K562 (cell line): ENCODE measurements at regions not wholly inside any gene's neighbourhood (a gene's known extent, or its start where the extent isn't known, plus 50 kb on each side); places are given as distances from the start of the nearest gene placed in this dataset.

Experiments
- ATAC-seq: fragments of 200-7000 bp; cut with Tn5 transposase; 3 replicates; pipeline ENCODE4 v1.9.1; 2020; ENCODE audit warnings: moderate library complexity
- BruUV-seq: library from RNA; stranded (reverse); fragments of 400-500 nt; replicated peaks from 2 replicates; lab custom pipeline; 2021; lab: Mats Ljungman, UMichigan
- CTCF ChIA-PET: fragments of 300-600 bp; formaldehyde crosslinking; extraction: SDS; loops from one replicate; lab custom pipeline; 2021; ENCODE audit warnings: low intra/inter-chr PET ratio; lab: Yijun Ruan, JAX
- POLR2A ChIA-PET: fragments of 300-600, 350-650 bp; sonication (Branson Sonifier 250); formaldehyde crosslinking; extraction: SDS; loops from one replicate; lab custom pipeline; 2021; ENCODE audit warnings: antibody characterized with exemption, inconsistent platforms; lab: Yijun Ruan, JAX
- DNase-seq, 4 experiments: peaks; one replicate each; pipeline versions ENCODE4 v3.0.0 to v3.0.0-alpha.2; 2011 to 2018; ENCODE audit warnings: low spot score in 3 of 4, mixed read lengths in 3 of 4; ENCODE audit errors: extremely low read depth in 1 of 4
- FAIRE-seq: peaks from 2 replicates; lab custom pipeline; 2011; peaks lifted over from hg19 to GRCh38; lab: Jason Lieb, UNC
- H2AFZ ChIP-seq: 2 replicates; pipeline ENCODE4 v1.6.0; 2011; ENCODE audit warnings: low read depth, low read length, control low read depth, inconsistent platforms
- H3K27ac ChIP-seq: fragments of 200-600 bp; 3 replicates; pipeline ENCODE4 v1.8.0; 2011; ENCODE audit warnings: low read depth, mild to moderate bottlenecking, control low read depth, inconsistent platforms, low read length, moderate library complexity, mixed read lengths; ENCODE audit errors: extremely low read depth
- H3K27me3 ChIP-seq, 2 experiments: fragments of 300-600 bp in 1 of 2; 2 replicates in 1 of 2; 3 replicates in 1 of 2; pipeline versions ENCODE4 v1.6.0 to v1.8.0; 2011; ENCODE audit warnings: inconsistent platforms in 2 of 2, low read length in 2 of 2, mild to moderate bottlenecking in 1 of 2, mixed read lengths in 1 of 2, moderate library complexity in 1 of 2; ENCODE audit not compliant: control insufficient read depth in 2 of 2, insufficient read depth in 2 of 2
- H3K36me3 ChIP-seq: fragments of 300-600 bp; 3 replicates; pipeline ENCODE4 v1.8.0; 2011; ENCODE audit warnings: mild to moderate bottlenecking, low read length, inconsistent platforms; ENCODE audit not compliant: control insufficient read depth, insufficient read depth
- H3K4me1 ChIP-seq, 2 experiments: fragments of 200-600 bp in 1 of 2; replicated peaks in 1 of 2; 2 replicates in 1 of 2; 3 replicates in 1 of 2; pipeline versions ENCODE4 v1.5.1 to v1.8.0; 2011; ENCODE audit warnings: inconsistent platforms in 2 of 2, low read length in 2 of 2, mild to moderate bottlenecking in 1 of 2, mixed read lengths in 1 of 2, moderate library complexity in 1 of 2; ENCODE audit not compliant: control insufficient read depth in 2 of 2, insufficient read depth in 2 of 2
- H3K4me2 ChIP-seq: 2 replicates; pipeline ENCODE4 v1.6.1; 2011; ENCODE audit warnings: low read length, control low read depth, inconsistent platforms, mixed read lengths; ENCODE audit not compliant: insufficient read depth
- H3K4me3 ChIP-seq: fragments of 200-600 bp; sonication (generic), shearing (Covaris generic); 2 replicates; pipeline ENCODE4 v1.5.1; 2016; ENCODE audit warnings: control low read depth, inconsistent platforms
- H3K79me2 ChIP-seq: fragments of 200-600 bp; 3 replicates; pipeline ENCODE4 v1.8.0; 2011; ENCODE audit warnings: low read length, inconsistent platforms; ENCODE audit not compliant: control insufficient read depth, insufficient read depth
- H3K9ac ChIP-seq, 2 experiments: 2 replicates each; pipeline versions ENCODE4 v1.6.0 to v1.6.1; 2011; ENCODE audit warnings: low read depth in 2 of 2, low read length in 2 of 2, control low read depth in 1 of 2, inconsistent platforms in 1 of 2, mild to moderate bottlenecking in 1 of 2, mixed read lengths in 1 of 2; ENCODE audit not compliant: insufficient read depth in 1 of 2
- H3K9me1 ChIP-seq: one replicate; pipeline ENCODE4 v1.6.0; 2011; ENCODE audit warnings: inconsistent platforms, mild to moderate bottlenecking, low read length, moderate library complexity; ENCODE audit not compliant: control insufficient read depth, insufficient read depth
- H3K9me3 ChIP-seq: replicated peaks from 2 replicates; pipeline ENCODE4 v1.5.1; 2011; ENCODE audit warnings: low read depth, low read length, inconsistent platforms; ENCODE audit not compliant: control insufficient read depth, insufficient read depth
- H4K20me1 ChIP-seq: replicated peaks from 2 replicates; pipeline ENCODE4 v1.6.1; 2011; ENCODE audit warnings: low read length, inconsistent platforms, mixed read lengths; ENCODE audit not compliant: control insufficient read depth, insufficient read depth
- DIDO1 ChIP-seq: fragments of 450-650 bp; IDR thresholded peaks from 2 replicates; pipeline ENCODE4 v1.6.1; 2016; ENCODE audit warnings: low read depth, missing biosample characterization, missing genetic modification characterization
- ILF3 ChIP-seq: fragments of 450-650 bp; IDR thresholded peaks from 2 replicates; pipeline ENCODE4 v1.6.1; 2018; ENCODE audit warnings: antibody characterized with exemption, mild to moderate bottlenecking, moderate library complexity, borderline replicate concordance
- NBN ChIP-seq: fragments of 450-650 bp; IDR thresholded peaks from 2 replicates; pipeline ENCODE4 v1.6.1; 2016; ENCODE audit warnings: low read depth, mild to moderate bottlenecking
- POLR3G ChIP-seq: IDR thresholded peaks from 2 replicates; pipeline ENCODE4 v1.6.1; 2011; ENCODE audit not compliant: insufficient read length, insufficient replicate concordance; ENCODE audit errors: extremely low read depth
- TAF15 ChIP-seq: fragments of 200-400 bp; formaldehyde crosslinking; IDR thresholded peaks from 2 replicates; pipeline ENCODE4 v1.6.1; 2017; ENCODE audit warnings: mild to moderate bottlenecking, low read depth, low read length, moderate library complexity
- ZNF121 ChIP-seq: sonication (generic); formaldehyde crosslinking; conservative IDR thresholded peaks from 2 replicates; pipeline ENCODE4 v1.8.0; 2022; ENCODE audit warnings: missing genetic modification reagents
- ZNF23 ChIP-seq: fragments of 250-450 bp; sonication (Bioruptor Pico); IDR thresholded peaks from 2 replicates; pipeline ENCODE4 v1.4.0; 2020; ENCODE audit warnings: mild to moderate bottlenecking
- ZNF717 ChIP-seq: fragments of 250-450 bp; sonication (Bioruptor Pico); IDR thresholded peaks from 2 replicates; pipeline ENCODE4 v1.5.0; 2021
- WGBS: fragments of 100-300 bp; shearing (Covaris generic); methylation state at CpG from one replicate; pipeline ENCODE4 v1.1.6; 2016; ENCODE audit warnings: low coverage, mixed read lengths; ENCODE audit not compliant: insufficient coverage; ENCODE audit errors: missing lambda C conversion rate; 5-methylcytosine and 5-hydroxymethylcytosine counted together
- in situ Hi-C: fragments of 300-500 bp; cut with MboI; formaldehyde crosslinking; loops from 4 replicates; pipeline ENCODE4 v1.15.0; 2018; ENCODE audit warnings: inconsistent platforms, mixed read lengths
- intact Hi-C: fragments of 100-400 bp; cut with micrococcal nuclease; formaldehyde crosslinking; loops from 2 replicates; pipeline ENCODE4 v1.14.2; 2022
- TF ChIP-seq, protein P1 (sequence below): fragments of 450-650 bp; IDR thresholded peaks from 2 replicates; pipeline ENCODE4 v1.6.1; 2017; ENCODE audit warnings: antibody characterized with exemption
- TF ChIP-seq, protein P2 (sequence below): IDR thresholded peaks from 2 replicates; pipeline ENCODE4 v1.6.1; 2016; ENCODE audit warnings: missing genetic modification characterization, missing compliant biosample characterization
- TF ChIP-seq, protein P3 (sequence below): sonication (generic); formaldehyde crosslinking; IDR thresholded peaks from 2 replicates; pipeline ENCODE4 v1.8.1; 2023; ENCODE audit warnings: mild to moderate bottlenecking, missing genetic modification reagents
- TF ChIP-seq, protein P4 (sequence below): fragments of 250-450 bp; sonication (Bioruptor Pico); IDR thresholded peaks from 2 replicates; pipeline ENCODE4 v1.8.0; 2022; ENCODE audit warnings: moderate library complexity, mild to moderate bottlenecking, inconsistent platforms

DNA sequence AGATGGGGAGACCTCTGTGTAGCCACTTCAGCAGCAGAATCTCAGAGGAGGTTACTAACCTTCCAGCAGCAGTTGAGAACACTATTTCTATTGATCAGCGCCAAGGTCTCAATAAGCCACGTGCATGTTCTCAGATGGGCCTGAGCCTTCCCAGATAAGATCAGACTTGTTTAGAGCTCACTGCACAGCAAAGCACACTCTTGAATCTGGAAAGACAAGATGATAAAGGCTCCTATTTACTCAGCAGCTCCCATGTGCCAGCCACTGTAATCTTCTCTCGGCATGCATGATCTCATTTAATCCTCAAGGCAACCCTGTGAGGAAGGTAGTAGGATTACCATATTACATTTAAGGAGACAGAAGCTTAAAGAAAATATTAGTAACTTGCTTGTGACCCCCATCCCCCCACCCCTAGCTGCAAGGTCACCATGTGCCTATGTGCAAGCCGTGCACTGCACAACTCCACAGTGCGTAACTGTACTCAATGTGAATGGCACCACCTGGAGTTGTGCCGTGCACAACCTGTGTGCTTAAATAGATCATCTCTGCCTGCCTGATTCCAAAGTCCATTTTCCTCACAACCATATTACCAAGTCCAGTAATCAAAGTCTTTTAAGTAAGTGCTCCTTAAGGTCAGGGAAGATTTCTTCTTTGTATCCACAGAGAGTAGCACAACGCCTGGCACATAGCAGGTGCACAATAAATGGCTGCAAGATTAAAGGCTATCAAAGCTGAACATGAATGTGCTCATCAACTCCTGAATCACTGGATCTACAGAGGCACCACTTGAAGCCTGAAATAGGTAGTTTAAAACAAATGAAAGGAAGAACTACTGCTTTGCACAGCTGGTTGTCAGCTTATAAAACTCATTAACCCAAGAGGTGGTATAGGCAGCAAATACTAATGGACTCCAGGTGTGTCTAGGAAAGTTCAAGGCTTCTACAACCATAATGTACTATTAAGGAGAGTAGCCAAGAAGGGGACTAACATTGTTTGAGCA is 293.8 kb downstream of the BUD13 start (continued):
- TF ChIP-seq, protein P1, sequence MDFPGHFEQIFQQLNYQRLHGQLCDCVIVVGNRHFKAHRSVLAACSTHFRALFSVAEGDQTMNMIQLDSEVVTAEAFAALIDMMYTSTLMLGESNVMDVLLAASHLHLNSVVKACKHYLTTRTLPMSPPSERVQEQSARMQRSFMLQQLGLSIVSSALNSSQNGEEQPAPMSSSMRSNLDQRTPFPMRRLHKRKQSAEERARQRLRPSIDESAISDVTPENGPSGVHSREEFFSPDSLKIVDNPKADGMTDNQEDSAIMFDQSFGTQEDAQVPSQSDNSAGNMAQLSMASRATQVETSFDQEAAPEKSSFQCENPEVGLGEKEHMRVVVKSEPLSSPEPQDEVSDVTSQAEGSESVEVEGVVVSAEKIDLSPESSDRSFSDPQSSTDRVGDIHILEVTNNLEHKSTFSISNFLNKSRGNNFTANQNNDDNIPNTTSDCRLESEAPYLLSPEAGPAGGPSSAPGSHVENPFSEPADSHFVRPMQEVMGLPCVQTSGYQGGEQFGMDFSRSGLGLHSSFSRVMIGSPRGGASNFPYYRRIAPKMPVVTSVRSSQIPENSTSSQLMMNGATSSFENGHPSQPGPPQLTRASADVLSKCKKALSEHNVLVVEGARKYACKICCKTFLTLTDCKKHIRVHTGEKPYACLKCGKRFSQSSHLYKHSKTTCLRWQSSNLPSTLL, result no peak
- TF ChIP-seq ILF3, result no peak
- no peak for TF ChIP-seq ZNF717 (CRISPR knock-in tag)
- no peak for TF ChIP-seq DIDO1 (tag)

DNA sequence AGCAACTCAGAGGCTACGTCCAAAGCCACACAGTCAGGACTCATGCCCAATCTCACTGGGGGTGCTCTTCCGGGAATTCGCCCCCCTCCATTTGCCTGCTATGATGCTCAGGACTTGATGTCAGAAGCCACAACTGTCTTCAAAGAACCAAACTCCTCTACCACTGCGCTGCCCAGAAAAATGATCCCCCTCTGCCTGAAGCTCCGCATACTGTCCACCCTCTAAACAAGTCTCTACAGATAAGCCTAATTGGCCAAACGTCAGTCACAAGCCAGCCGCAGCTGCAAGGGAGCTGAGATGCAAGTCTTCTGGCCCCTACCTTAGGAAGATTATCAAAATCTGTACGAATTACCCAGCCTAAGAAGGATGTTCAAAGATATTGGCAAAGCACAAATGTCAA is 294.6 kb downstream of the BUD13 start:
- no peaks in the 10 kb centered on the region for H3K79me2 ChIP-seq
- no peak overlapping the region for H3K4me3 ChIP-seq
- intact Hi-C loops (no loop called here), in situ Hi-C loops (no loop called here)
- no peaks in the 10 kb centered on the region for H3K9me1 ChIP-seq
- ChIA-PET CTCF (no interaction called here), POLR2A (interaction anchor here (1.8 kb wide), 1 partner anchor 11 kb away, joined by 6 read pairs; no protein-coding TSS in a partner anchor)
- H3K4me2 ChIP-seq, result no peak overlapping the region
- H2AFZ ChIP-seq, result no peak overlapping the region
- no peaks in the 10 kb centered on the region for H3K9me3 ChIP-seq
- H3K27ac ChIP-seq, result no peak overlapping the region
- no peak for DNase-seq
- no peak for FAIRE-seq
- H3K27me3 ChIP-seq, result no peaks in the 10 kb centered on the region; a peak in 1 of 5 replicates
- no peaks in the 10 kb centered on the region for H4K20me1 ChIP-seq
- no TSS peak for BruUV-seq
- TF ChIP-seq, protein P2, sequence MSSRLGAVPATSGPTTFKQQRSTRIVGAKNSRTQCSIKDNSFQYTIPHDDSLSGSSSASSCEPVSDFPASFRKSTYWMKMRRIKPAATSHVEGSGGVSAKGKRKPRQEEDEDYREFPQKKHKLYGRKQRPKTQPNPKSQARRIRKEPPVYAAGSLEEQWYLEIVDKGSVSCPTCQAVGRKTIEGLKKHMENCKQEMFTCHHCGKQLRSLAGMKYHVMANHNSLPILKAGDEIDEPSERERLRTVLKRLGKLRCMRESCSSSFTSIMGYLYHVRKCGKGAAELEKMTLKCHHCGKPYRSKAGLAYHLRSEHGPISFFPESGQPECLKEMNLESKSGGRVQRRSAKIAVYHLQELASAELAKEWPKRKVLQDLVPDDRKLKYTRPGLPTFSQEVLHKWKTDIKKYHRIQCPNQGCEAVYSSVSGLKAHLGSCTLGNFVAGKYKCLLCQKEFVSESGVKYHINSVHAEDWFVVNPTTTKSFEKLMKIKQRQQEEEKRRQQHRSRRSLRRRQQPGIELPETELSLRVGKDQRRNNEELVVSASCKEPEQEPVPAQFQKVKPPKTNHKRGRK (tag), result no peak
- TF ChIP-seq POLR3G (no peak), ZNF121 (CRISPR knock-in tag) (no peak), ZNF23 (CRISPR knock-in tag) (no peak), TAF15 (no peak), NBN (no peak)
- TF ChIP-seq, protein P3, sequence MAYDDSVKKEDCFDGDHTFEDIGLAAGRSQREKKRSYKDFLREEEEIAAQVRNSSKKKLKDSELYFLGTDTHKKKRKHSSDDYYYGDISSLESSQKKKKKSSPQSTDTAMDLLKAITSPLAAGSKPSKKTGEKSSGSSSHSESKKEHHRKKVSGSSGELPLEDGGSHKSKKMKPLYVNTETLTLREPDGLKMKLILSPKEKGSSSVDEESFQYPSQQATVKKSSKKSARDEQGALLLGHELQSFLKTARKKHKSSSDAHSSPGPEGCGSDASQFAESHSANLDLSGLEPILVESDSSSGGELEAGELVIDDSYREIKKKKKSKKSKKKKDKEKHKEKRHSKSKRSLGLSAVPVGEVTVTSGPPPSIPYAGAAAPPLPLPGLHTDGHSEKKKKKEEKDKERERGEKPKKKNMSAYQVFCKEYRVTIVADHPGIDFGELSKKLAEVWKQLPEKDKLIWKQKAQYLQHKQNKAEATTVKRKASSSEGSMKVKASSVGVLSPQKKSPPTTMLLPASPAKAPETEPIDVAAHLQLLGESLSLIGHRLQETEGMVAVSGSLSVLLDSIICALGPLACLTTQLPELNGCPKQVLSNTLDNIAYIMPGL (CRISPR knock-in tag), result no peak
- TF ChIP-seq, protein P4, sequence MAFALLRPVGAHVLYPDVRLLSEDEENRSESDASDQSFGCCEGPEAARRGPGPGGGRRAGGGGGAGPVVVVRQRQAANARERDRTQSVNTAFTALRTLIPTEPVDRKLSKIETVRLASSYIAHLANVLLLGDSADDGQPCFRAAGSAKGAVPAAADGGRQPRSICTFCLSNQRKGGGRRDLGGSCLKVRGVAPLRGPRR (CRISPR knock-in tag), result no peak
- TF ChIP-seq, all 486 proteins: peak for 0
- ATAC-seq, result no peak
- 0% methylated on average over 8 of the region's 8 CpGs for WGBS
- no peaks in the 10 kb centered on the region for H3K36me3 ChIP-seq
- H3K4me1 ChIP-seq, result no peaks in the 10 kb centered on the region
- H3K9ac ChIP-seq, result no peak overlapping the region
